Liver (tissue), 8 donors: ENCODE measurements at regions not wholly inside any gene's neighbourhood (a gene's known extent, or its start where the extent isn't known, plus 50 kb on each side); places are given as distances from the start of the nearest gene placed in this dataset.

ENCODE experiments used
- DNase-seq: peaks from one replicate; pipeline ENCODE4 v3.0.0-alpha.2; 2017; ENCODE audit warnings: low spot score
- H3K27ac ChIP-seq, 2 donors: one replicate each; pipeline ENCODE4 v1.7.0; 2013; ENCODE audit warnings: inconsistent platforms in 2 of 2, low read length in 2 of 2, control low read depth in 1 of 2, low read depth in 1 of 2, mild to moderate bottlenecking in 1 of 2
- H3K27me3 ChIP-seq, 4 donors: one replicate each; pipeline versions ENCODE4 v1.6.1 to v1.7.0; 2013; ENCODE audit warnings: low read length in 3 of 4, inconsistent platforms in 1 of 4, mild to moderate bottlenecking in 1 of 4, moderate library complexity in 1 of 4; ENCODE audit not compliant: control insufficient read depth in 4 of 4, insufficient read depth in 4 of 4
- H3K36me3 ChIP-seq, 4 donors: one replicate each; pipeline versions ENCODE4 v1.6.1 to v1.7.0; 2013; ENCODE audit warnings: low read length in 3 of 4, mild to moderate bottlenecking in 3 of 4, low read depth in 1 of 4, moderate library complexity in 1 of 4; ENCODE audit not compliant: control insufficient read depth in 4 of 4, insufficient read depth in 3 of 4
- H3K4me1 ChIP-seq, 4 donors: one replicate each; pipeline versions ENCODE4 v1.6.1 to v1.7.0; 2013; ENCODE audit warnings: low read length in 3 of 4, mild to moderate bottlenecking in 3 of 4, moderate library complexity in 1 of 4; ENCODE audit not compliant: control insufficient read depth in 4 of 4, insufficient read depth in 4 of 4
- H3K4me3 ChIP-seq, 3 donors: one replicate each; pipeline versions ENCODE4 v1.6.1 to v1.7.0; 2013; ENCODE audit warnings: low read length in 3 of 3, control low read depth in 1 of 3, low read depth in 1 of 3, mild to moderate bottlenecking in 1 of 3
- H3K9ac ChIP-seq, 2 donors: one replicate each; pipeline ENCODE4 v1.7.0; 2013; ENCODE audit warnings: low read length in 2 of 2, mild to moderate bottlenecking in 2 of 2, moderate library complexity in 2 of 2, control low read depth in 1 of 2, low read depth in 1 of 2
- H3K9me3 ChIP-seq, 4 donors: one replicate each; pipeline versions ENCODE4 v1.6.1 to v1.7.0; 2013; ENCODE audit warnings: low read length in 3 of 4; ENCODE audit not compliant: control insufficient read depth in 4 of 4
- EGR1 ChIP-seq, 2 donors: IDR thresholded peaks; 2 replicates each; pipeline ENCODE4 v1.6.1; 2016 to 2018; ENCODE audit warnings: antibody characterized with exemption in 2 of 2, low read depth in 2 of 2
- FOXA2 ChIP-seq: IDR thresholded peaks from 2 replicates; pipeline ENCODE4 v1.6.1; 2016; ENCODE audit warnings: antibody characterized with exemption
- HNF4A ChIP-seq, 2 donors: conservative IDR thresholded peaks; 2 replicates each; pipeline ENCODE4 v1.6.1; 2016; ENCODE audit warnings: antibody characterized with exemption in 2 of 2, mild to moderate bottlenecking in 2 of 2
- HNF4G ChIP-seq: IDR thresholded peaks from 2 replicates; pipeline ENCODE4 v1.6.1; 2016; ENCODE audit warnings: antibody characterized with exemption
- NR2F2 ChIP-seq: IDR thresholded peaks from 2 replicates; pipeline ENCODE4 v1.6.1; 2016; ENCODE audit warnings: antibody characterized with exemption
- RAD21 ChIP-seq, 2 donors: IDR thresholded peaks; 2 replicates each; pipeline ENCODE4 v1.6.1; 2016; ENCODE audit warnings: antibody characterized with exemption in 2 of 2, mild to moderate bottlenecking in 2 of 2
- SP1 ChIP-seq: IDR thresholded peaks from 2 replicates; pipeline ENCODE4 v1.6.1; 2018; ENCODE audit warnings: antibody characterized with exemption, mild to moderate bottlenecking
- TAF1 ChIP-seq: conservative IDR thresholded peaks from 2 replicates; pipeline ENCODE4 v1.6.1; 2016; ENCODE audit warnings: antibody characterized with exemption, mild to moderate bottlenecking
- YY1 ChIP-seq: IDR thresholded peaks from 2 replicates; pipeline ENCODE4 v1.6.1; 2016; ENCODE audit warnings: antibody characterized with exemption, mild to moderate bottlenecking
- WGBS: extraction: QIAGEN DNeasy Blood & Tissue Kit; methylation state at CpG from one replicate; pipeline ENCODE4 v1.1.7; 2013; 5-methylcytosine and 5-hydroxymethylcytosine counted together
- TF ChIP-seq, protein P1 (sequence below): IDR thresholded peaks from 2 replicates; pipeline ENCODE4 v1.6.1; 2016; ENCODE audit warnings: antibody characterized with exemption
- TF ChIP-seq, protein P2 (sequence below): IDR thresholded peaks from 2 replicates; pipeline ENCODE4 v1.6.1; 2016; ENCODE audit warnings: antibody characterized with exemption, mild to moderate bottlenecking
- TF ChIP-seq, protein P3 (sequence below): IDR thresholded peaks from 2 replicates; pipeline ENCODE4 v1.6.1; 2016; ENCODE audit warnings: antibody characterized with exemption
- TF ChIP-seq, protein P4 (sequence below): fragments of 150-350 bp; IDR thresholded peaks from 2 replicates; pipeline ENCODE4 v1.5.1; 2017; ENCODE audit warnings: improper control_type of control experiment, low read depth, low read length; ENCODE audit not compliant: missing input control
- donor health status: healthy.
- donor health status: healthy.
- donor health status: healthy.
- donor health status: healthy.
- donor health status: healthy.

DNA sequence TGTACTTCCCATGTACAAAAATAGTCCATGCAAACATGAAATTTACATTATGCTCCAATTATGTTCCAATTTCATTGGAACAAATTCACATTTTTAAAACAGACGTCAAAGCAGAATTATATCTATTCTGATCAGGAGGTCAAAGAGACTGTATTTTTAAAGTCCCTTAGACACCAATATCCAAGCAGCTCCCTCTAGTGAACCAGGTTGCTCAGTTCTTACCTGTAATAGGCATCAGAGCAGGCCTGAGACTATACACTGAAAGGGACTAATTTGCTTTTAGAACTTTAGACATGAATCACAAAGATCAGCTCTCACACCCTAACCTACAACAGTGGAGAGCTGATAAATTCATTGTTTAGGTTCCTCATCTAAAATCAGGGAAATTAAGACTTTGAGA is 273.9 kb downstream of the MBD2 start:
- Histone ChIP-seq H3K4me1 (no peaks in the 10 kb centered on the region), H3K9ac (no peak overlapping the region), H3K27me3 (peaks cover 0 to 2% (median 0%) of the 10 kb centered on the region in 4 donors), H3K4me3 (no peak overlapping the region), H3K36me3 (no peaks in the 10 kb centered on the region), H3K9me3 (no peaks in the 10 kb centered on the region), H3K27ac (no peak overlapping the region)
- TF ChIP-seq FOXA2, result no peak
- TF ChIP-seq, protein P1, sequence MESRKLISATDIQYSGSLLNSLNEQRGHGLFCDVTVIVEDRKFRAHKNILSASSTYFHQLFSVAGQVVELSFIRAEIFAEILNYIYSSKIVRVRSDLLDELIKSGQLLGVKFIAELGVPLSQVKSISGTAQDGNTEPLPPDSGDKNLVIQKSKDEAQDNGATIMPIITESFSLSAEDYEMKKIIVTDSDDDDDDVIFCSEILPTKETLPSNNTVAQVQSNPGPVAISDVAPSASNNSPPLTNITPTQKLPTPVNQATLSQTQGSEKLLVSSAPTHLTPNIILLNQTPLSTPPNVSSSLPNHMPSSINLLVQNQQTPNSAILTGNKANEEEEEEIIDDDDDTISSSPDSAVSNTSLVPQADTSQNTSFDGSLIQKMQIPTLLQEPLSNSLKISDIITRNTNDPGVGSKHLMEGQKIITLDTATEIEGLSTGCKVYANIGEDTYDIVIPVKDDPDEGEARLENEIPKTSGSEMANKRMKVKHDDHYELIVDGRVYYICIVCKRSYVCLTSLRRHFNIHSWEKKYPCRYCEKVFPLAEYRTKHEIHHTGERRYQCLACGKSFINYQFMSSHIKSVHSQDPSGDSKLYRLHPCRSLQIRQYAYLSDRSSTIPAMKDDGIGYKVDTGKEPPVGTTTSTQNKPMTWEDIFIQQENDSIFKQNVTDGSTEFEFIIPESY, result no peak
- no peak for TF ChIP-seq NR2F2
- TF ChIP-seq TAF1, result no peak
- TF ChIP-seq YY1, result no peak
- WGBS, result 70% methylated on average over 1 of the region's 1 CpG
- no peak for DNase-seq

DNA sequence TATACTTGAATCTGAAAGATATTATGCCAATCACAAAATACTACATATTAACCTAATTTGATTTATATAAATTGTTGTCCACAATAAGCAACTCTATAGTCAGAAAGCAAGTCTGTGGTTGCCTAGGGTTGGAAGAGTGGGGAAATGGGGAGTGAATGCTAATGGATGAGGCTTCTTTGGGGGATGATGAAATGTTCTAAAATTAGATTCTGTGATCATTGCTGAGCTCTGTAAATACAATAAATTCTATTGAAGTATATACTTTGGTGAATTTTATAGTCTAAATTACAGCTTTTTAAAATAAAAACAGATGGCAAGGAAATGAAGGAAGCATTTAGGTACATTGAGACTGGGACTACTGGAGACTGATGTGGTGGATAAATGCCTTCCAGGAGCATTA is 275.5 kb downstream of the MBD2 start:
- no peak overlapping the region for H3K4me3 ChIP-seq
- H3K36me3 ChIP-seq, result no peaks in the 10 kb centered on the region
- TF ChIP-seq HNF4G (no peak), EGR1 (IDR thresholded peaks at IDR 0.05; ENCODE audit: low read depth in 2 of 2) (no peak), TAF1 (no peak), RAD21 (IDR thresholded peaks at IDR 0.05) (no peak), FOXA2 (no peak), HNF4A (conservative IDR thresholded peaks at IDR 0.05) (no peak), SP1 (no peak)
- TF ChIP-seq, protein P2, sequence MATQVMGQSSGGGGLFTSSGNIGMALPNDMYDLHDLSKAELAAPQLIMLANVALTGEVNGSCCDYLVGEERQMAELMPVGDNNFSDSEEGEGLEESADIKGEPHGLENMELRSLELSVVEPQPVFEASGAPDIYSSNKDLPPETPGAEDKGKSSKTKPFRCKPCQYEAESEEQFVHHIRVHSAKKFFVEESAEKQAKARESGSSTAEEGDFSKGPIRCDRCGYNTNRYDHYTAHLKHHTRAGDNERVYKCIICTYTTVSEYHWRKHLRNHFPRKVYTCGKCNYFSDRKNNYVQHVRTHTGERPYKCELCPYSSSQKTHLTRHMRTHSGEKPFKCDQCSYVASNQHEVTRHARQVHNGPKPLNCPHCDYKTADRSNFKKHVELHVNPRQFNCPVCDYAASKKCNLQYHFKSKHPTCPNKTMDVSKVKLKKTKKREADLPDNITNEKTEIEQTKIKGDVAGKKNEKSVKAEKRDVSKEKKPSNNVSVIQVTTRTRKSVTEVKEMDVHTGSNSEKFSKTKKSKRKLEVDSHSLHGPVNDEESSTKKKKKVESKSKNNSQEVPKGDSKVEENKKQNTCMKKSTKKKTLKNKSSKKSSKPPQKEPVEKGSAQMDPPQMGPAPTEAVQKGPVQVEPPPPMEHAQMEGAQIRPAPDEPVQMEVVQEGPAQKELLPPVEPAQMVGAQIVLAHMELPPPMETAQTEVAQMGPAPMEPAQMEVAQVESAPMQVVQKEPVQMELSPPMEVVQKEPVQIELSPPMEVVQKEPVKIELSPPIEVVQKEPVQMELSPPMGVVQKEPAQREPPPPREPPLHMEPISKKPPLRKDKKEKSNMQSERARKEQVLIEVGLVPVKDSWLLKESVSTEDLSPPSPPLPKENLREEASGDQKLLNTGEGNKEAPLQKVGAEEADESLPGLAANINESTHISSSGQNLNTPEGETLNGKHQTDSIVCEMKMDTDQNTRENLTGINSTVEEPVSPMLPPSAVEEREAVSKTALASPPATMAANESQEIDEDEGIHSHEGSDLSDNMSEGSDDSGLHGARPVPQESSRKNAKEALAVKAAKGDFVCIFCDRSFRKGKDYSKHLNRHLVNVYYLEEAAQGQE, result no peak
- TF ChIP-seq, protein P3, sequence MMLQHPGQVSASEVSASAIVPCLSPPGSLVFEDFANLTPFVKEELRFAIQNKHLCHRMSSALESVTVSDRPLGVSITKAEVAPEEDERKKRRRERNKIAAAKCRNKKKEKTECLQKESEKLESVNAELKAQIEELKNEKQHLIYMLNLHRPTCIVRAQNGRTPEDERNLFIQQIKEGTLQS, result no peak
- TF ChIP-seq, protein P4, sequence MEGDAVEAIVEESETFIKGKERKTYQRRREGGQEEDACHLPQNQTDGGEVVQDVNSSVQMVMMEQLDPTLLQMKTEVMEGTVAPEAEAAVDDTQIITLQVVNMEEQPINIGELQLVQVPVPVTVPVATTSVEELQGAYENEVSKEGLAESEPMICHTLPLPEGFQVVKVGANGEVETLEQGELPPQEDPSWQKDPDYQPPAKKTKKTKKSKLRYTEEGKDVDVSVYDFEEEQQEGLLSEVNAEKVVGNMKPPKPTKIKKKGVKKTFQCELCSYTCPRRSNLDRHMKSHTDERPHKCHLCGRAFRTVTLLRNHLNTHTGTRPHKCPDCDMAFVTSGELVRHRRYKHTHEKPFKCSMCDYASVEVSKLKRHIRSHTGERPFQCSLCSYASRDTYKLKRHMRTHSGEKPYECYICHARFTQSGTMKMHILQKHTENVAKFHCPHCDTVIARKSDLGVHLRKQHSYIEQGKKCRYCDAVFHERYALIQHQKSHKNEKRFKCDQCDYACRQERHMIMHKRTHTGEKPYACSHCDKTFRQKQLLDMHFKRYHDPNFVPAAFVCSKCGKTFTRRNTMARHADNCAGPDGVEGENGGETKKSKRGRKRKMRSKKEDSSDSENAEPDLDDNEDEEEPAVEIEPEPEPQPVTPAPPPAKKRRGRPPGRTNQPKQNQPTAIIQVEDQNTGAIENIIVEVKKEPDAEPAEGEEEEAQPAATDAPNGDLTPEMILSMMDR, result no peak
- DNase-seq, result no peak
- H3K9me3 ChIP-seq, result peaks cover 0 to 3% (median 1%) of the 10 kb centered on the region in 4 donors
- H3K4me1 ChIP-seq, result no peaks in the 10 kb centered on the region
- H3K27me3 ChIP-seq, result peaks cover 0 to 2% (median 0%) of the 10 kb centered on the region in 4 donors
- H3K27ac ChIP-seq, result no peak overlapping the region
- no peak overlapping the region for H3K9ac ChIP-seq
